HG03139 (cell line): ENCODE measurements at regions not wholly inside any gene's neighbourhood (a gene's known extent, or its start where the extent isn't known, plus 50 kb on each side); places are given as distances from the start of the nearest gene placed in this dataset.
"Not testable (repeated sequence)": the region's sequence is repeated elsewhere in the genome, so short reads cannot be mapped to it uniquely, and the experiment has no call there.

Experiments used
- ATAC-seq: cut with Tn5 transposase; IDR thresholded peaks from one replicate; pipeline ENCODE4 v1.9.1; 2021; ENCODE audit not compliant: unreplicated experiment

- ATAC-seq: no peak
Observed at GRCh38 chr6:160804639-160805038, 102.6 kb downstream of the PLG start.

- no peak for ATAC-seq
Observed at GRCh38 chr6:160808263-160808662, 106.2 kb downstream of the PLG start.

GRCh38 chr6:160810238-160810637 lies 108.2 kb downstream of the PLG start:
- ATAC-seq: no peak

- ATAC-seq: no peak
Observed at GRCh38 chr6:160812097-160812496, 110.1 kb downstream of the PLG start.

GRCh38 chr6:160818934-160819333 lies 116.9 kb downstream of the PLG start:
- no peak for ATAC-seq

GRCh38 chr6:160820661-160821060 lies 118.6 kb downstream of the PLG start:
- ATAC-seq: not testable (repeated sequence)

GRCh38 chr6:160831739-160832138 lies 129.7 kb downstream of the PLG start:
- ATAC-seq: no peak

- no peak for ATAC-seq
Observed at GRCh38 chr6:160832422-160832821, 130.4 kb downstream of the PLG start.

- ATAC-seq: no peak
Observed at GRCh38 chr6:160837146-160837545, 135.1 kb downstream of the PLG start.

- ATAC-seq: no peak
Observed at GRCh38 chr6:160851031-160851430, 140.5 kb upstream of the MAP3K4 start.

- ATAC-seq: no peak
Observed at GRCh38 chr6:160853946-160854345, 137.6 kb upstream of the MAP3K4 start.

- ATAC-seq: no peak
Observed at GRCh38 chr6:160858886-160859285, 132.7 kb upstream of the MAP3K4 start.

- no peak for ATAC-seq
Observed at GRCh38 chr6:160859822-160860221, 131.7 kb upstream of the MAP3K4 start.

GRCh38 chr6:160861824-160862223 lies 129.7 kb upstream of the MAP3K4 start:
- ATAC-seq: no peak

GRCh38 chr6:160863782-160864181 lies 127.8 kb upstream of the MAP3K4 start:
- no peak for ATAC-seq

- ATAC-seq: no peak
Observed at GRCh38 chr6:160871320-160871719, 120.2 kb upstream of the MAP3K4 start.

- no peak for ATAC-seq
Observed at GRCh38 chr6:160881148-160881808, 110.3 kb upstream of the MAP3K4 start.

GRCh38 chr6:160882006-160882405 lies 109.6 kb upstream of the MAP3K4 start:
- no peak for ATAC-seq

GRCh38 chr6:160882791-160883279 lies 108.7 kb upstream of the MAP3K4 start:
- no peak for ATAC-seq

GRCh38 chr6:160883560-160883959 lies 108.0 kb upstream of the MAP3K4 start:
- ATAC-seq: no peak

GRCh38 chr6:160883999-160884398 lies 107.6 kb upstream of the MAP3K4 start:
- no peak for ATAC-seq

GRCh38 chr6:160889148-160889547 lies 102.4 kb upstream of the MAP3K4 start:
- not testable (repeated sequence) for ATAC-seq

GRCh38 chr6:160891690-160892089 lies 99.9 kb upstream of the MAP3K4 start:
- no peak for ATAC-seq
